Liver (tissue), 7 donors: ENCODE measurements at regions not wholly inside any gene's neighbourhood (a gene's known extent, or its start where the extent isn't known, plus 50 kb on each side); places are given as distances from the start of the nearest gene placed in this dataset.

Experiments
- DNase-seq: peaks from one replicate; pipeline ENCODE4 v3.0.0-alpha.2; 2017; ENCODE audit warnings: low spot score
- H3K27ac ChIP-seq, 2 donors: one replicate each; pipeline ENCODE4 v1.7.0; 2013; ENCODE audit warnings: inconsistent platforms in 2 of 2, low read length in 2 of 2, control low read depth in 1 of 2, low read depth in 1 of 2, mild to moderate bottlenecking in 1 of 2
- H3K27me3 ChIP-seq, 4 donors: one replicate each; pipeline versions ENCODE4 v1.6.1 to v1.7.0; 2013; ENCODE audit warnings: low read length in 3 of 4, inconsistent platforms in 1 of 4, mild to moderate bottlenecking in 1 of 4, moderate library complexity in 1 of 4; ENCODE audit not compliant: control insufficient read depth in 4 of 4, insufficient read depth in 4 of 4
- H3K36me3 ChIP-seq, 4 donors: one replicate each; pipeline versions ENCODE4 v1.6.1 to v1.7.0; 2013; ENCODE audit warnings: low read length in 3 of 4, mild to moderate bottlenecking in 3 of 4, low read depth in 1 of 4, moderate library complexity in 1 of 4; ENCODE audit not compliant: control insufficient read depth in 4 of 4, insufficient read depth in 3 of 4
- H3K4me1 ChIP-seq, 4 donors: one replicate each; pipeline versions ENCODE4 v1.6.1 to v1.7.0; 2013; ENCODE audit warnings: low read length in 3 of 4, mild to moderate bottlenecking in 3 of 4, moderate library complexity in 1 of 4; ENCODE audit not compliant: control insufficient read depth in 4 of 4, insufficient read depth in 4 of 4
- H3K4me3 ChIP-seq, 3 donors: one replicate each; pipeline versions ENCODE4 v1.6.1 to v1.7.0; 2013; ENCODE audit warnings: low read length in 3 of 3, control low read depth in 1 of 3, low read depth in 1 of 3, mild to moderate bottlenecking in 1 of 3
- H3K9ac ChIP-seq, 2 donors: one replicate each; pipeline ENCODE4 v1.7.0; 2013; ENCODE audit warnings: low read length in 2 of 2, mild to moderate bottlenecking in 2 of 2, moderate library complexity in 2 of 2, control low read depth in 1 of 2, low read depth in 1 of 2
- H3K9me3 ChIP-seq, 4 donors: one replicate each; pipeline versions ENCODE4 v1.6.1 to v1.7.0; 2013; ENCODE audit warnings: low read length in 3 of 4; ENCODE audit not compliant: control insufficient read depth in 4 of 4
- ATF3 ChIP-seq: IDR thresholded peaks from 2 replicates; pipeline ENCODE4 v1.6.1; 2016; ENCODE audit warnings: antibody characterized with exemption
- EGR1 ChIP-seq, 2 donors: IDR thresholded peaks; 2 replicates each; pipeline ENCODE4 v1.6.1; 2016 to 2018; ENCODE audit warnings: antibody characterized with exemption in 2 of 2, low read depth in 2 of 2
- FOXA2 ChIP-seq: IDR thresholded peaks from 2 replicates; pipeline ENCODE4 v1.6.1; 2016; ENCODE audit warnings: antibody characterized with exemption
- GABPA ChIP-seq, 2 donors: IDR thresholded peaks in 1 of 2; conservative IDR thresholded peaks in 1 of 2; 2 replicates each; pipeline ENCODE4 v1.6.1; 2016; ENCODE audit warnings: antibody characterized with exemption in 2 of 2, mild to moderate bottlenecking in 1 of 2, moderate library complexity in 1 of 2
- HNF4A ChIP-seq, 2 donors: conservative IDR thresholded peaks; 2 replicates each; pipeline ENCODE4 v1.6.1; 2016; ENCODE audit warnings: antibody characterized with exemption in 2 of 2, mild to moderate bottlenecking in 2 of 2
- HNF4G ChIP-seq: IDR thresholded peaks from 2 replicates; pipeline ENCODE4 v1.6.1; 2016; ENCODE audit warnings: antibody characterized with exemption
- JUND ChIP-seq, 2 donors: IDR thresholded peaks; 2 replicates each; pipeline ENCODE4 v1.6.1; 2016; ENCODE audit warnings: antibody characterized with exemption in 2 of 2
- MAX ChIP-seq: IDR thresholded peaks from 2 replicates; pipeline ENCODE4 v1.6.1; 2016; ENCODE audit warnings: antibody characterized with exemption
- REST ChIP-seq: IDR thresholded peaks from 2 replicates; pipeline ENCODE4 v1.6.1; 2016; ENCODE audit warnings: antibody characterized with exemption, mild to moderate bottlenecking
- RXRA ChIP-seq, 2 donors: IDR thresholded peaks; 2 replicates each; pipeline ENCODE4 v1.6.1; 2017 to 2018; ENCODE audit warnings: antibody characterized with exemption in 2 of 2, mild to moderate bottlenecking in 1 of 2
- SP1 ChIP-seq: IDR thresholded peaks from 2 replicates; pipeline ENCODE4 v1.6.1; 2018; ENCODE audit warnings: antibody characterized with exemption, mild to moderate bottlenecking
- TAF1 ChIP-seq: conservative IDR thresholded peaks from 2 replicates; pipeline ENCODE4 v1.6.1; 2016; ENCODE audit warnings: antibody characterized with exemption, mild to moderate bottlenecking
- ZBTB33 ChIP-seq: IDR thresholded peaks from 2 replicates; pipeline ENCODE4 v1.6.1; 2016; ENCODE audit warnings: antibody characterized with exemption
- WGBS: extraction: QIAGEN DNeasy Blood & Tissue Kit; methylation state at CpG from one replicate; pipeline ENCODE4 v1.1.7; 2013; 5-methylcytosine and 5-hydroxymethylcytosine counted together
- donor health status: healthy.
- donor health status: healthy.
- donor health status: healthy.
- donor health status: healthy.

GRCh38 chr3:117084739-117085270 lies 375.2 kb downstream of the TUSC7 start:
- Histone ChIP-seq H3K36me3 (no peaks in the 10 kb centered on the region), H3K4me1 (no peaks in the 10 kb centered on the region), H3K27ac (no peak overlapping the region), H3K9me3 (no peaks in the 10 kb centered on the region), H3K4me3 (no peak overlapping the region), H3K9ac (no peak overlapping the region), H3K27me3 (no peaks in the 10 kb centered on the region)
- TF ChIP-seq MAX (no peak), ZBTB33 (no peak), EGR1 (IDR thresholded peaks at IDR 0.05; ENCODE audit: low read depth in 2 of 2) (no peak), RXRA (IDR thresholded peaks at IDR 0.05) (no peak), REST (no peak), HNF4G (no peak)
- WGBS, result 42% methylated on average over 3 of the region's 3 CpGs
- no peak for DNase-seq

- WGBS, result 53% methylated on average over 1 of the region's 1 CpG
- no peaks in the 10 kb centered on the region for H3K27me3 ChIP-seq
- H3K9me3 ChIP-seq, result no peaks in the 10 kb centered on the region
- no peaks in the 10 kb centered on the region for H3K4me1 ChIP-seq
- H3K4me3 ChIP-seq, result no peak overlapping the region
- no peaks in the 10 kb centered on the region for H3K36me3 ChIP-seq
- TF ChIP-seq EGR1 (IDR thresholded peaks at IDR 0.05; ENCODE audit: low read depth in 2 of 2) (no peak), JUND (IDR thresholded peaks at IDR 0.05) (no peak), MAX (no peak), ATF3 (no peak), REST (no peak), SP1 (no peak), HNF4A (conservative IDR thresholded peaks at IDR 0.05) (no peak), TAF1 (no peak), ZBTB33 (no peak), RXRA (IDR thresholded peaks at IDR 0.05) (no peak), GABPA (IDR thresholded peaks at IDR 0.05 in 1 of 2, conservative IDR thresholded peaks at IDR 0.05 in 1 of 2) (no peak), FOXA2 (no peak)
- H3K27ac ChIP-seq, result no peak overlapping the region
- no peak overlapping the region for H3K9ac ChIP-seq
- DNase-seq, result no peak
Measured at GRCh38 chr3:117091676-117092075, 382.1 kb downstream of the TUSC7 start.
